Mesendoderm (in vitro differentiated cells): ENCODE measurements at regions not wholly inside any gene's neighbourhood (a gene's known extent, or its start where the extent isn't known, plus 50 kb on each side); places are given as distances from the start of the nearest gene placed in this dataset.

Experiments used
- DNase-seq: peaks from one replicate; pipeline ENCODE4 v3.0.0; 2013
- H2AK5ac ChIP-seq: 2 replicates; pipeline ENCODE4 v1.6.1; 2013; ENCODE audit warnings: low read length, inconsistent platforms
- H2BK120ac ChIP-seq: 2 replicates; pipeline ENCODE4 v1.6.1; 2013; ENCODE audit warnings: low read depth, mild to moderate bottlenecking, low read length, moderate library complexity, mixed read lengths
- H2BK15ac ChIP-seq: replicated peaks from 2 replicates; pipeline ENCODE4 v1.6.1; 2013; ENCODE audit warnings: low read depth, mild to moderate bottlenecking, moderate library complexity
- H2BK5ac ChIP-seq: 2 replicates; pipeline ENCODE4 v1.6.1; 2013; ENCODE audit warnings: low read length, inconsistent platforms
- H3K18ac ChIP-seq: 2 replicates; pipeline ENCODE4 v1.6.1; 2013; ENCODE audit warnings: mild to moderate bottlenecking, low read length, mixed read lengths
- H3K23ac ChIP-seq: one replicate; pipeline ENCODE4 v1.6.1; 2013; ENCODE audit warnings: low read length
- H3K27ac ChIP-seq: 2 replicates; pipeline ENCODE4 v1.5.1; 2013; ENCODE audit warnings: low read depth, mild to moderate bottlenecking, inconsistent platforms, low read length, moderate library complexity
- H3K27me3 ChIP-seq: 2 replicates; pipeline ENCODE4 v1.6.1; 2013; ENCODE audit warnings: low read length, control low read depth, mild to moderate bottlenecking, inconsistent platforms; ENCODE audit not compliant: insufficient read depth, poor library complexity
- H3K36me3 ChIP-seq: 2 replicates; pipeline ENCODE4 v1.6.1; 2013; ENCODE audit warnings: low read length, inconsistent platforms; ENCODE audit not compliant: control insufficient read depth, insufficient read depth
- H3K4ac ChIP-seq: one replicate; pipeline ENCODE4 v1.6.1; 2013; ENCODE audit warnings: low read depth, mild to moderate bottlenecking, low read length, moderate library complexity
- H3K4me1 ChIP-seq: 2 replicates; pipeline ENCODE4 v1.6.1; 2013; ENCODE audit warnings: low read depth, low read length, inconsistent platforms; ENCODE audit not compliant: control insufficient read depth
- H3K4me2 ChIP-seq: 2 replicates; pipeline ENCODE4 v1.6.1; 2013; ENCODE audit warnings: low read length
- H3K4me3 ChIP-seq: 2 replicates; pipeline ENCODE4 v1.5.1; 2013; ENCODE audit warnings: mild to moderate bottlenecking, low read length
- H3K56ac ChIP-seq: one replicate; pipeline ENCODE4 v1.6.1; 2013; ENCODE audit warnings: low read length
- H3K79me1 ChIP-seq: 2 replicates; pipeline ENCODE4 v1.6.1; 2013; ENCODE audit warnings: low read length, inconsistent platforms
- H3K79me2 ChIP-seq: 2 replicates; pipeline ENCODE4 v1.6.1; 2013; ENCODE audit warnings: mild to moderate bottlenecking, low read length; ENCODE audit not compliant: control insufficient read depth, insufficient read depth
- H3K9ac ChIP-seq: 2 replicates; pipeline ENCODE4 v1.6.1; 2013; ENCODE audit warnings: low read length, inconsistent platforms
- H4K5ac ChIP-seq: one replicate; pipeline ENCODE4 v1.6.1; 2013; ENCODE audit warnings: low read length
- H4K8ac ChIP-seq: one replicate; pipeline ENCODE4 v1.6.1; 2013; ENCODE audit warnings: low read depth, mild to moderate bottlenecking, control low read depth, low read length, moderate library complexity
- WGBS: extraction: QIAGEN DNeasy Blood & Tissue Kit; methylation state at CpG from one replicate; pipeline ENCODE4 v1.1.7; 2013; ENCODE audit warnings: low lambda C conversion rate, missing lambda C conversion rate; ENCODE audit not compliant: insufficient coverage; ENCODE audit errors: extremely low coverage; 5-methylcytosine and 5-hydroxymethylcytosine counted together

GRCh38 chr22:22785316-22786065, 102.1 kb upstream of the IGLL5 start:
- Histone ChIP-seq H3K36me3 (no peaks in the 10 kb centered on the region), H3K27me3 (no peaks in the 10 kb centered on the region), H3K79me2 (no peaks in the 10 kb centered on the region), H3K56ac (no peak overlapping the region), H3K4me3 (no peak overlapping the region), H4K8ac (no peak overlapping the region), H2BK120ac (no peak overlapping the region), H3K4me2 (no peak overlapping the region), H3K4me1 (no peaks in the 10 kb centered on the region), H2BK15ac (no peak overlapping the region), H3K23ac (no peak overlapping the region), H3K4ac (no peak overlapping the region), H3K9ac (no peak overlapping the region), H4K5ac (no peak overlapping the region), H3K18ac (no peak overlapping the region), H3K79me1 (no peaks in the 10 kb centered on the region), H2AK5ac (no peak overlapping the region), H2BK5ac (no peak overlapping the region), H3K27ac (no peak overlapping the region)
- WGBS, result no CpG with 5 or more reads among the region's 13 CpGs
- DNase-seq, result no peak

GRCh38 chr22:22786301-22787115, 101.1 kb upstream of the IGLL5 start:
- Histone ChIP-seq H3K4me1 (no peaks in the 10 kb centered on the region), H3K79me1 (no peaks in the 10 kb centered on the region), H3K4me2 (no peak overlapping the region), H2AK5ac (no peak overlapping the region), H3K23ac (no peak overlapping the region), H4K5ac (no peak overlapping the region), H2BK5ac (no peak overlapping the region), H2BK15ac (no peak overlapping the region), H4K8ac (no peak overlapping the region), H3K9ac (no peak overlapping the region), H3K4me3 (no peak overlapping the region), H2BK120ac (no peak overlapping the region), H3K27ac (no peak overlapping the region), H3K36me3 (no peaks in the 10 kb centered on the region), H3K4ac (no peak overlapping the region), H3K27me3 (no peaks in the 10 kb centered on the region), H3K79me2 (no peaks in the 10 kb centered on the region), H3K56ac (no peak overlapping the region), H3K18ac (no peak overlapping the region)
- no peak for DNase-seq
- WGBS, result no CpG with 5 or more reads among the region's 18 CpGs

- no peak overlapping the region for H2BK5ac ChIP-seq
- H3K27me3 ChIP-seq, result no peaks in the 10 kb centered on the region
- H3K79me1 ChIP-seq, result no peaks in the 10 kb centered on the region
- no peak overlapping the region for H3K4me2 ChIP-seq
- H3K23ac ChIP-seq, result no peak overlapping the region
- no peak overlapping the region for H3K56ac ChIP-seq
- H2AK5ac ChIP-seq, result no peak overlapping the region
- no peak overlapping the region for H3K4me3 ChIP-seq
- no peak overlapping the region for H2BK15ac ChIP-seq
- H3K4ac ChIP-seq, result no peak overlapping the region
- no peak for DNase-seq
- no peaks in the 10 kb centered on the region for H3K36me3 ChIP-seq
- no peak overlapping the region for H2BK120ac ChIP-seq
- H4K5ac ChIP-seq, result no peak overlapping the region
- no peak overlapping the region for H3K9ac ChIP-seq
- no peak overlapping the region for H4K8ac ChIP-seq
- H3K27ac ChIP-seq, result no peak overlapping the region
- no CpG with 5 or more reads among the region's 6 CpGs for WGBS
- H3K18ac ChIP-seq, result no peak overlapping the region
- H3K4me1 ChIP-seq, result no peaks in the 10 kb centered on the region
- no peaks in the 10 kb centered on the region for H3K79me2 ChIP-seq
Measured at GRCh38 chr22:22787151-22787550, 100.5 kb upstream of the IGLL5 start.

GRCh38 chr22:22787786-22788459, 99.7 kb upstream of the IGLL5 start:
- Histone ChIP-seq H3K27me3 (no peaks in the 10 kb centered on the region), H3K4ac (no peak overlapping the region), H2BK15ac (no peak overlapping the region), H4K5ac (no peak overlapping the region), H2BK5ac (no peak overlapping the region), H3K79me2 (no peaks in the 10 kb centered on the region), H3K23ac (no peak overlapping the region), H3K79me1 (no peaks in the 10 kb centered on the region), H3K4me1 (no peaks in the 10 kb centered on the region), H3K4me3 (no peak overlapping the region), H4K8ac (no peak overlapping the region), H3K18ac (no peak overlapping the region), H2AK5ac (no peak overlapping the region), H3K56ac (no peak overlapping the region), H3K36me3 (no peaks in the 10 kb centered on the region), H3K9ac (no peak overlapping the region), H2BK120ac (no peak overlapping the region), H3K4me2 (no peak overlapping the region), H3K27ac (no peak overlapping the region)
- DNase-seq, result peak; percentile 70
- WGBS, result no CpG with 5 or more reads among the region's 9 CpGs

- Histone ChIP-seq H2BK5ac (no peak overlapping the region), H3K9ac (no peak overlapping the region)
Measured at GRCh38 chr22:22788460-22789037, 99.1 kb upstream of the IGLL5 start.

More at GRCh38 chr22:22788460-22789037, 99.1 kb upstream of the IGLL5 start:
- Histone ChIP-seq H3K4me1 (no peaks in the 10 kb centered on the region), H3K4me2 (no peak overlapping the region), H4K8ac (no peak overlapping the region), H3K27ac (no peak overlapping the region), H3K36me3 (no peaks in the 10 kb centered on the region), H2BK120ac (no peak overlapping the region), H3K56ac (no peak overlapping the region), H3K79me2 (no peaks in the 10 kb centered on the region), H3K27me3 (no peaks in the 10 kb centered on the region), H2BK15ac (no peak overlapping the region), H3K4ac (no peak overlapping the region), H3K79me1 (no peaks in the 10 kb centered on the region), H3K18ac (no peak overlapping the region), H3K4me3 (no peak overlapping the region), H2AK5ac (no peak overlapping the region), H4K5ac (no peak overlapping the region), H3K23ac (no peak overlapping the region)
- WGBS, result no CpG with 5 or more reads among the region's 9 CpGs
- no peak for DNase-seq
